ENCODE measurements at regions not wholly inside any gene's neighbourhood (a gene's known extent, or its start where the extent isn't known, plus 50 kb on each side); places are given as distances from the start of the nearest gene placed in this dataset.

DNA sequence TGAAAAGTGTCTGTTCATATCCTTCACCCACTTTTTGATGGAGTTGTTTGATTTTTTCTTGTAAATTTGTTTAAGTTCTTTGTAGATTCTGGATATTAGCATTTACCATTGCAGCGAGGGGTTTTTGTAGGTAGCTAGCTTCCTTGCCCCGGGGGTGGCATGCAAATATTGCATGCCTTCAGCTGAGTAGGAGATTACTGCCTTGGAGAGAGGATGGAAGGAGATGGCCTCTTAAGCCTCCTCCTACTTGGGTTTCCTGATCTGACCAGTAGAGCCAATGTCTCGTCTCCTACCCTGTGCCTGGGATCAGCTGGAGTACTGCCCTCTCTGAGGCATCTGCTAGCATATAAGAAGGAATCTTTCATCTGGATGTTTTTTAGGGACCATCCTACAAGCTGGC is 134.4 kb upstream of the CCND2 start:
- TF ChIP-seq POLR2A (IDR thresholded peaks at IDR 0.05): no peak
- TF ChIP-seq, protein P1, sequence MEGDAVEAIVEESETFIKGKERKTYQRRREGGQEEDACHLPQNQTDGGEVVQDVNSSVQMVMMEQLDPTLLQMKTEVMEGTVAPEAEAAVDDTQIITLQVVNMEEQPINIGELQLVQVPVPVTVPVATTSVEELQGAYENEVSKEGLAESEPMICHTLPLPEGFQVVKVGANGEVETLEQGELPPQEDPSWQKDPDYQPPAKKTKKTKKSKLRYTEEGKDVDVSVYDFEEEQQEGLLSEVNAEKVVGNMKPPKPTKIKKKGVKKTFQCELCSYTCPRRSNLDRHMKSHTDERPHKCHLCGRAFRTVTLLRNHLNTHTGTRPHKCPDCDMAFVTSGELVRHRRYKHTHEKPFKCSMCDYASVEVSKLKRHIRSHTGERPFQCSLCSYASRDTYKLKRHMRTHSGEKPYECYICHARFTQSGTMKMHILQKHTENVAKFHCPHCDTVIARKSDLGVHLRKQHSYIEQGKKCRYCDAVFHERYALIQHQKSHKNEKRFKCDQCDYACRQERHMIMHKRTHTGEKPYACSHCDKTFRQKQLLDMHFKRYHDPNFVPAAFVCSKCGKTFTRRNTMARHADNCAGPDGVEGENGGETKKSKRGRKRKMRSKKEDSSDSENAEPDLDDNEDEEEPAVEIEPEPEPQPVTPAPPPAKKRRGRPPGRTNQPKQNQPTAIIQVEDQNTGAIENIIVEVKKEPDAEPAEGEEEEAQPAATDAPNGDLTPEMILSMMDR (IDR thresholded peaks at IDR 0.05): no peak
